ENCODE measurements at regions not wholly inside any gene's neighbourhood (a gene's known extent, or its start where the extent isn't known, plus 50 kb on each side); places are given as distances from the start of the nearest gene placed in this dataset.

GRCh38 chr5:165871291-165871690 lies 2365.9 kb downstream of the MAT2B start:
- H3K27me3 ChIP-seq (ENCODE audit: control insufficient read depth in 2 of 2, insufficient read depth in 2 of 2, low read length in 2 of 2) = no peaks in the 10 kb centered on the region

GRCh38 chr5:165874851-165875250 lies 2369.4 kb downstream of the MAT2B start:
- Mint-ChIP-seq H3K27ac (no peak overlapping the region), H3K9me3 (peaks cover 0 to 11% (median 6%) of the 10 kb centered on the region in 7 donors), H3K4me1 (no peaks in the 10 kb centered on the region), H3K27me3 (ENCODE audit: low read depth in 3 of 3) (peaks cover 0 to 1% (median 0%) of the 10 kb centered on the region in 3 donors), H3K4me3 (no peak overlapping the region), H3K36me3 (no peaks in the 10 kb centered on the region)
- TF ChIP-seq CTCF (IDR thresholded peaks at IDR 0.05) = no peak
- no CpG with 5 or more reads among the region's 2 CpGs for WGBS (ENCODE audit: insufficient coverage)
- no peak overlapping the region for H3K27ac ChIP-seq (ENCODE audit: low read depth in 1 of 2, low read length in 2 of 2)
- intact Hi-C loops (cut with micrococcal nuclease) = no loop called here
- no peak overlapping the region for H3K9ac ChIP-seq (ENCODE audit: insufficient read depth, low read length, poor library complexity, severe bottlenecking)
- no peaks in the 10 kb centered on the region for H3K36me3 ChIP-seq (replicated peaks in 1 of 2; ENCODE audit: control insufficient read depth in 1 of 2, insufficient read depth in 2 of 2, low read length in 2 of 2)
- no peak for DNase-seq
- no peaks in the 10 kb centered on the region for H3K79me2 ChIP-seq (ENCODE audit: insufficient read depth, low read length)
- H3K27me3 ChIP-seq (ENCODE audit: control insufficient read depth in 2 of 2, insufficient read depth in 2 of 2, low read length in 2 of 2) = no peaks in the 10 kb centered on the region
- H2AFZ ChIP-seq (ENCODE audit: insufficient read depth, low read depth, low read length, poor library complexity, severe bottlenecking) = no peak overlapping the region
- no peaks in the 10 kb centered on the region for H3K9me3 ChIP-seq (replicated peaks in 1 of 2; ENCODE audit: control insufficient read depth in 1 of 2, insufficient read depth in 1 of 2, low read length in 2 of 2)
- H4K20me1 ChIP-seq (ENCODE audit: insufficient read depth, low read length) = no peaks in the 10 kb centered on the region
- no peak overlapping the region for H3K4me3 ChIP-seq (replicated peaks in 1 of 3; ENCODE audit: low read depth in 2 of 3, low read length in 3 of 3)
- no peak overlapping the region for H3K4me2 ChIP-seq (replicated peaks; ENCODE audit: extremely low read depth, low read length, poor library complexity, severe bottlenecking)
- no peaks in the 10 kb centered on the region for H3K4me1 ChIP-seq (ENCODE audit: control insufficient read depth in 1 of 2, insufficient read depth in 2 of 2, low read length in 2 of 2)

More at GRCh38 chr5:165871291-165871690, 2365.9 kb downstream of the MAT2B start:
- no peaks in the 10 kb centered on the region for H3K79me2 ChIP-seq (ENCODE audit: insufficient read depth, low read length)
- H3K27me3 Mint-ChIP-seq (ENCODE audit: low read depth in 3 of 3) = no peaks in the 10 kb centered on the region
- no peaks in the 10 kb centered on the region for H3K36me3 ChIP-seq (replicated peaks in 1 of 2; ENCODE audit: control insufficient read depth in 1 of 2, insufficient read depth in 2 of 2, low read length in 2 of 2)
- H3K27ac ChIP-seq (ENCODE audit: low read depth in 1 of 2, low read length in 2 of 2) = no peak overlapping the region
- intact Hi-C loops (cut with micrococcal nuclease) = no loop called here
- H3K4me3 ChIP-seq (replicated peaks in 1 of 3; ENCODE audit: low read depth in 2 of 3, low read length in 3 of 3) = no peak overlapping the region
- no peak overlapping the region for H2AFZ ChIP-seq (ENCODE audit: insufficient read depth, low read depth, low read length, poor library complexity, severe bottlenecking)
- no peaks in the 10 kb centered on the region for H3K9me3 ChIP-seq (replicated peaks in 1 of 2; ENCODE audit: control insufficient read depth in 1 of 2, insufficient read depth in 1 of 2, low read length in 2 of 2)
- no peaks in the 10 kb centered on the region for H4K20me1 ChIP-seq (ENCODE audit: insufficient read depth, low read length)
- no peaks in the 10 kb centered on the region for H3K4me1 ChIP-seq (ENCODE audit: control insufficient read depth in 1 of 2, insufficient read depth in 2 of 2, low read length in 2 of 2)
- no peak overlapping the region for H3K27ac Mint-ChIP-seq
- H3K36me3 Mint-ChIP-seq = no peaks in the 10 kb centered on the region
- no peak for DNase-seq
- no peak overlapping the region for H3K4me3 Mint-ChIP-seq
- H3K9ac ChIP-seq (ENCODE audit: insufficient read depth, low read length, poor library complexity, severe bottlenecking) = no peak overlapping the region
- no CpG with 5 or more reads among the region's 2 CpGs for WGBS (ENCODE audit: insufficient coverage)
- TF ChIP-seq CTCF (IDR thresholded peaks at IDR 0.05) = no peak
- H3K4me2 ChIP-seq (replicated peaks; ENCODE audit: extremely low read depth, low read length, poor library complexity, severe bottlenecking) = no peak overlapping the region
- peaks cover 0 to 8% (median 2%) of the 10 kb centered on the region in 7 donors for H3K9me3 Mint-ChIP-seq
- no peaks in the 10 kb centered on the region for H3K4me1 Mint-ChIP-seq

Data from CD14-positive monocyte (primary cell).